ENCODE measurements at regions not wholly inside any gene's neighbourhood (a gene's known extent, or its start where the extent isn't known, plus 50 kb on each side); places are given as distances from the start of the nearest gene placed in this dataset.

DNA sequence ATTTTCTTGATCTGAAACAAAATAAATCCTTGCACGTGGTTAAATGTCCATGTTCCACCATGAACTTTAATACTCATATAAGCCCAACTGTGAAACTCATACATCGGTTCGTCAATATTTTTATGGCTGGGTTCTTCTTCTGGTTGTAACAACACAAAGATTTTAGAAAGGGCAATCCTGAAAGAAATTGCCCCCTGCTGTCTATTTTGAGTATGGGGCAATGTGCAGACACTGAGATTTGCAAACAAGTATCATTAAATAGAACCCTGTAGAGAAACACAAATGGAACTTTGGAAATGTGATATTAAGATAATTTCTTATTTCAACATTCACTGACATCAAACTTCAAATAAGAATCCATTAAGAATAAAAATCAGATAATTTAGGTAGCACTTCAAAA lies 80.2 kb upstream of the PHACTR1 start:
- H3K18ac ChIP-seq (ENCODE audit: extremely low read depth, low read length) = no peak overlapping the region
- no peak overlapping the region for H3K4me2 ChIP-seq (ENCODE audit: insufficient read depth in 1 of 2, low read depth in 2 of 2, low read length in 2 of 2)
- H3K9me3 ChIP-seq (ENCODE audit: insufficient read depth in 2 of 2, low read depth in 1 of 2, low read length in 1 of 2) = no peaks in the 10 kb centered on the region
- H4K8ac ChIP-seq (ENCODE audit: extremely low read depth, insufficient read depth, low read length) = no peak overlapping the region
- DNase-seq (ENCODE audit: low read depth in 1 of 2, low spot score in 2 of 2) (no peak), FAIRE-seq (no peak)
- TF ChIP-seq NRF1 (IDR thresholded peaks at IDR 0.05; ENCODE audit: low read depth, low read length) = no peak
- no peak for TF ChIP-seq TAF1 (IDR thresholded peaks at IDR 0.05; ENCODE audit: low read depth, low read length)
- no peak for TF ChIP-seq SP1 (IDR thresholded peaks at IDR 0.05; ENCODE audit: low read depth, low read length)
- TF ChIP-seq, protein P1, sequence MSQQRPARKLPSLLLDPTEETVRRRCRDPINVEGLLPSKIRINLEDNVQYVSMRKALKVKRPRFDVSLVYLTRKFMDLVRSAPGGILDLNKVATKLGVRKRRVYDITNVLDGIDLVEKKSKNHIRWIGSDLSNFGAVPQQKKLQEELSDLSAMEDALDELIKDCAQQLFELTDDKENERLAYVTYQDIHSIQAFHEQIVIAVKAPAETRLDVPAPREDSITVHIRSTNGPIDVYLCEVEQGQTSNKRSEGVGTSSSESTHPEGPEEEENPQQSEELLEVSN (IDR thresholded peaks at IDR 0.05) = no peak
- no peak for TF ChIP-seq NANOG (IDR thresholded peaks at IDR 0.05; ENCODE audit: insufficient read depth, low read depth, low read length, poor library complexity, severe bottlenecking)
- TF ChIP-seq TEAD4 (IDR thresholded peaks at IDR 0.05; ENCODE audit: low read depth, low read length) = no peak
- no peak for TF ChIP-seq CREB1 (IDR thresholded peaks at IDR 0.05)
- TF ChIP-seq RAD21 (IDR thresholded peaks at IDR 0.05 in 1 of 2, conservative IDR thresholded peaks at IDR 0.05 in 1 of 2; ENCODE audit: low read depth in 2 of 2, low read length in 2 of 2) = no peak
- no peak for TF ChIP-seq KDM4A (IDR thresholded peaks at IDR 0.05; ENCODE audit: low read depth, low read length, severe bottlenecking)
- no peak for TF ChIP-seq EP300 (IDR thresholded peaks at IDR 0.05; ENCODE audit: borderline replicate concordance in 1 of 2, low read depth in 2 of 2, low read length in 2 of 2)
- no peak for TF ChIP-seq YY1 (IDR thresholded peaks at IDR 0.05; ENCODE audit: low read depth, low read length)
- no peak for TF ChIP-seq SIRT6 (IDR thresholded peaks at IDR 0.05; ENCODE audit: low read length)
- no peak for TF ChIP-seq SAP30 (IDR thresholded peaks at IDR 0.05; ENCODE audit: insufficient read depth, insufficient replicate concordance, low read length)
- no peaks in the 10 kb centered on the region for H4K20me1 ChIP-seq (replicated peaks in 1 of 2; ENCODE audit: control insufficient read depth in 1 of 2, insufficient read depth in 2 of 2, low read length in 2 of 2)
- H3K27me3 ChIP-seq (replicated peaks in 1 of 4; ENCODE audit: control insufficient read depth in 3 of 4, extremely low read depth in 1 of 4, insufficient read depth in 3 of 4, low read length in 3 of 4) = no peaks in the 10 kb centered on the region
- H3K4me3 ChIP-seq (ENCODE audit: extremely low read depth in 1 of 4, insufficient read depth in 2 of 4, low read depth in 3 of 4, low read length in 4 of 4) = no peak overlapping the region
- H2AFZ ChIP-seq (ENCODE audit: low read length) = no peak overlapping the region
- 85% methylated on average over 3 of the region's 3 CpGs; no CpG with 5 or more reads in 1 of the 2 experiments for WGBS, 2 experiments (ENCODE audit: extremely low coverage in 1 of 2, insufficient coverage in 1 of 2, insufficient read length in 1 of 2, insufficient replicate concordance in 2 of 2, low coverage in 1 of 2, low lambda C conversion rate in 2 of 2, missing lambda C conversion rate in 1 of 2)
- H3K79me2 ChIP-seq (ENCODE audit: control insufficient read depth in 1 of 2, insufficient read depth in 2 of 2, low read length in 2 of 2) = no peaks in the 10 kb centered on the region
- no peaks in the 10 kb centered on the region for H3K79me1 ChIP-seq (ENCODE audit: low read depth, low read length)
- H2BK120ac ChIP-seq (replicated peaks; ENCODE audit: low read depth, low read length) = no peak overlapping the region
- H3K23ac ChIP-seq (ENCODE audit: insufficient read length) = no peak overlapping the region
- H4K5ac ChIP-seq (ENCODE audit: insufficient read length, low read depth, low read length) = no peak overlapping the region
- ChIA-PET CTCF (ENCODE audit: partially characterized antibody) (interaction anchor here (1.0 to 4.5 kb wide), 3 partner anchors 29 to 258 kb away, joined by 3 to 58 read pairs (median 5); no protein-coding TSS in a partner anchor), POLR2A (ENCODE audit: partially characterized antibody) (no interaction called here)
- no peaks in the 10 kb centered on the region for H3K36me3 ChIP-seq (ENCODE audit: control insufficient read depth in 2 of 4, insufficient read depth in 4 of 4, low read length in 3 of 4)
- no peaks in the 10 kb centered on the region for H3K4me1 ChIP-seq (replicated peaks in 1 of 4; ENCODE audit: control insufficient read depth in 3 of 4, insufficient read depth in 4 of 4, low read length in 3 of 4)
- no peak overlapping the region for H4K91ac ChIP-seq (replicated peaks; ENCODE audit: insufficient read length, low read length)
- no peak overlapping the region for H2BK12ac ChIP-seq (ENCODE audit: low read depth, low read length)
- no peak overlapping the region for H3K4ac ChIP-seq (replicated peaks; ENCODE audit: insufficient read length, low read depth, low read length)
- H3K14ac ChIP-seq (ENCODE audit: insufficient read length) = no peak overlapping the region
- no peaks in the 10 kb centered on the region for H3K23me2 ChIP-seq (ENCODE audit: low read depth, low read length)
- no peak overlapping the region for H2BK15ac ChIP-seq (ENCODE audit: low read length)
- H2AK5ac ChIP-seq (ENCODE audit: low read depth, low read length) = no peak overlapping the region
- no peak overlapping the region for H2BK20ac ChIP-seq (ENCODE audit: low read length)
- H3K56ac ChIP-seq (replicated peaks; ENCODE audit: insufficient read length, low read depth, low read length) = no peak overlapping the region
- no peak overlapping the region for H3K9ac ChIP-seq (replicated peaks in 1 of 4; ENCODE audit: extremely low read depth in 1 of 4, low read depth in 3 of 4, low read length in 3 of 4)
- no peak overlapping the region for H2BK5ac ChIP-seq (ENCODE audit: low read depth, low read length)
- H3K27ac ChIP-seq (ENCODE audit: low read depth, low read length) = no peak overlapping the region

Measured in H1 (cell line).